Urinary bladder (tissue), 3 donors: ENCODE measurements at regions not wholly inside any gene's neighbourhood (a gene's known extent, or its start where the extent isn't known, plus 50 kb on each side); places are given as distances from the start of the nearest gene placed in this dataset.

Experiments used
- DNase-seq: peaks from one replicate; pipeline ENCODE4 v3.0.0-alpha.2; 2015; ENCODE audit errors: extremely low spot score
- H3K27ac ChIP-seq: one replicate; pipeline ENCODE4 v1.5.1; 2013; ENCODE audit warnings: low read depth, mild to moderate bottlenecking, moderate library complexity
- H3K36me3 ChIP-seq: one replicate; pipeline ENCODE4 v1.6.1; 2013; ENCODE audit warnings: mild to moderate bottlenecking, moderate library complexity; ENCODE audit not compliant: insufficient read depth
- H3K4me1 ChIP-seq: one replicate; pipeline ENCODE4 v1.6.1; 2013; ENCODE audit warnings: mild to moderate bottlenecking, moderate library complexity; ENCODE audit not compliant: insufficient read depth
- H3K4me3 ChIP-seq: one replicate; pipeline ENCODE4 v1.5.1; 2013; ENCODE audit warnings: low read depth, low read length
- WGBS: extraction: QIAGEN DNeasy Blood & Tissue Kit; methylation state at CpG from one replicate; pipeline ENCODE4 v1.1.7; 2013; 5-methylcytosine and 5-hydroxymethylcytosine counted together
- donor health status: healthy with polysubstance abuse.
- donor health status: healthy.

DNA sequence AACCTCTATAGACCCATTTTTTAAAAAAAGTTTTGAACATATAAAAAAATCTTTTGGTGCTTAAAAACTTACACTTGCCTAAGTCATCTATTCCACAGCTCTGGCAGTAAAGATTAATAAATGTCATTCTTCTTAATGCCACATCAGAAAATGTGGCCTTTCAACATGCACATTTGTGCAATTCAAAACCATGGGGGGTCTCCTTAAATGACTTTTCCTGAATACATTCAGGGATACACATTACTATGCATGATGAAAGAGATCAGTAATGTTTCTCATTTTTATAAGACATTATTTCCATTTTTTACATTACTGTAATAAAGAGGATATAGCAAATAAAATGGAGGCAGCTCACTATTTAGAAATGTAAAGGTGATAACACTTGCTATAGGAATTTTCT lies 142.3 kb downstream of the RBM43 start:
- H3K36me3 ChIP-seq: no peaks in the 10 kb centered on the region

DNA sequence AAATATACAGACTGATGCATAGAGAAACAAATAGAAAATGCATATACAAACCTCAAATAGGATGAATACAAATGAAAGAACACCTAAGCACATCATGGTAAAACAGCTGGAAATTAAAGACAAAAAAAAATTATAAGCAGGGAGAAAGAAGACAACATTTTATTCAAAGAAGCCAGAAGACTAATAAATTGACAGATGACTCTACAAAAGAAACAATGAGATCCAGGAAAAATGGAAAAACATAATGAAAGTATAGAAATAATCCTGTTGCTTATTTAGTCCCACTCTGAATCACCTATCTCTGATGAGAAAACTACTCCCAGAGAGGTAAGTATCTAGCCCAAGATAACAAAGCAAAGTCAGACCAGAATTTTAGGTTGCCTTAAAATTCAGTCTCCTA lies 143.4 kb downstream of the RBM43 start:
- Histone ChIP-seq H3K27ac (no peak overlapping the region), H3K4me3 (no peak overlapping the region), H3K4me1 (no peaks in the 10 kb centered on the region), H3K36me3 (no peaks in the 10 kb centered on the region)
- DNase-seq: no peak

More for the DNA sequence above, 142.3 kb downstream of the RBM43 start:
- H3K27ac ChIP-seq: no peak overlapping the region
- H3K4me1 ChIP-seq: no peaks in the 10 kb centered on the region
- DNase-seq: no peak
- H3K4me3 ChIP-seq: no peak overlapping the region

DNA sequence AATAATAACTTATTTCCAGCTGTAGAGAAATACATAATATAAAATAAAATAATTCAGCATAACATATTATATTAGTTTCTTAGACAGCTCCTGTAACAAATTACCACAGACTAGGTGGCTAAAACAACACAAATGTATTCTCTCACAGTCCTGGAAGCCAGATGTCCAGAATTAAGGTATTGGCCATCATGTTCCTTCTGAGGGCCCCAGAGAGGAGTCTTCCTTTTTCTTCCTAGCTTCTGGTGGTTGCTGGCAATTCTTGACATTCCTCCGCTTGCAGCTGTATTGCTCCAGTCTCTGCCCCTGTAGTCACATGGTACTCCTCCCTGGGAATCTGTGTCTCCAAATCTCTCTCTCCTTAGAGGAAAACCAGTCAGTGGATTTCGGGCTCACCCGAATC lies 146.8 kb downstream of the RBM43 start:
- no peak for DNase-seq
- no peaks in the 10 kb centered on the region for H3K4me1 ChIP-seq
- H3K36me3 ChIP-seq: no peaks in the 10 kb centered on the region
- 92% methylated on average over 3 of the region's 3 CpGs for WGBS
- H3K4me3 ChIP-seq: no peak overlapping the region
- H3K27ac ChIP-seq: no peak overlapping the region

DNA sequence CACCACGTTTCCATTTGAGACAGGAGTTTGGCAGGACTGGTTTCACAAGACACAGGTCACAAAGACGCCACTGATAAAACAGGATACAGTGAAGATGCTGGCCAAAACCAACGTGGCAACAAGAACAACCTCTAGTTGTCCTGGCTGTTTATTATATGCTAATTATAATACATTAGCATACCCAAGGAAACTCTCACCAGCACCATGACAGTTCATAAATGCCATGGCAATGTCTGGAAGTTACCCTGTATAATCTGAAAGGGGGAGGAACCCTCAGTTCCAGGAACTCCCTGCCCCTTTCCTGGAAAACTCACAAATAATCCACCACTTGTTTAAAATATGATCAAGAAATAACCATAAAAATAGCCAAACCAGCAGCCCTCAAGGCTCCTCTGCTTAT lies 148.3 kb downstream of the RBM43 start:
- 59% methylated on average over 3 of the region's 3 CpGs for WGBS
- H3K27ac ChIP-seq: no peak overlapping the region
- H3K36me3 ChIP-seq: no peaks in the 10 kb centered on the region
- DNase-seq: no peak
- no peaks in the 10 kb centered on the region for H3K4me1 ChIP-seq
- no peak overlapping the region for H3K4me3 ChIP-seq

DNA sequence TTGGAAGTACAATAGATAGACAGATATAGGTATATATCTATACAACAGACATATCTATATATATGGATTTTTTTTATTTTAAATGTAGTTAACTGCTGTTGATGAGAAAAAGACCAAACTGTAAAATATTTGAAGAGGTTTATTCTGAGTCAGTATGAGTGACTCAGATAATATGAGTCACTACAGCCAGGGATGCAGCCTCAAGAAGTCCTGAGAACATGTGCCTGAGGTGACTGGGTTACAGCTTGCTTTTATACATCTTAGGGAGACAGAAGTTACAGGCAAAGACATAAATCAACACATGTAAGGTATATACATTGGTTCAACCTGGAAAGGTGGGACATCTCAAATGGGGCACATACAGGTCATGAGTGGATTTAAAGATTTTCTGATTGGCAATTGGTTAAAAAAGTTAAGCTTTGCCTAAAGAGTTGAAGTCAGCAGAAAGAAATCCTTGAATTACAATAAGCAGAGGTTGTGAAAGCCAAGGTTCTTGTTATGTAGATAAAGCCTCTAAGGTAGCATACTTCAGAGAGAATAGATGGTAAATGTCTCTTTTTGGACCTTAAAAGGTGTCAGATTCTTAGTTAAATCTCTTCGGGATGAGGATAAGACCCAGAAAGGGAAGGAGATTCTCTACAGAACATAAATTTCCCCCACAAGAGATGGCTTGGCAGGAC lies 149.9 kb downstream of the RBM43 start:
- Histone ChIP-seq H3K27ac (no peak overlapping the region), H3K4me1 (no peaks in the 10 kb centered on the region), H3K4me3 (no peak overlapping the region), H3K36me3 (no peaks in the 10 kb centered on the region)
- no peak for DNase-seq
- WGBS: 49% methylated on average over 1 of the region's 1 CpG

DNA sequence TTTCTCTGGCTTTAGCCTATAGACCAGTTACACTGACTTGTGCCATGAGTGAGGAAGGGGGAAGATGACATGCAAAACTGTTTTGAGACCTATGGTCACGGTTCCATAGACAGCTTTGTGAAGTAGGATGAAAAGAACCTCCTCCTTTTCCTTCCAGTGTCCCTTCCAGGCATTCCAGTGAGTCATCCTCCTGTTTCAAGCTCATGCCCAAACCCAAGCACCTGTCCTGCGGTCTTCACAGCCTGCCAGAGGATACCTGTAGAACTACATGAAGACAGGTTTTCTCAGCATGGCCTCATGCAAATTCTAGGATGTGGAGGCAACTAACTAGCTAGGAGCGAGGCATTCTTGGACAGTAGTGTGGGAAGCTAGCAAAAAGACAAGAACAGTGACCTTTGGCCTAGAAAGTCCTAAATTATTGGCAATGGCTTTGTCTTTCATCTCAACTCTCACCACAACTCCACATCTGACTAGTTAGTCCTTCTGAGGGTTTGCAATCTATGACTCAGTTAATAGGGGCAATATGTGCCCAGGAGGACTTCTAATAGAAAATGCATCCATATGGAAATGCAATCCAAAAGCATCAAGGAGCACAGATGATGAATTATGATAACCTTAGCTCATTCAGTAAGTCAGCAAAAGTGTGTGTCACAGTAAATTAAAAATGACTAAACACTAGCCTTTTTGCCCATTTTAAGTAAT lies 154.7 kb downstream of the RBM43 start:
- no peak overlapping the region for H3K4me3 ChIP-seq
- no peak for DNase-seq
- H3K36me3 ChIP-seq: no peaks in the 10 kb centered on the region
- H3K4me1 ChIP-seq: no peaks in the 10 kb centered on the region
- no peak overlapping the region for H3K27ac ChIP-seq
- whole genome bisulfite sequencing: 91% methylated on average over 3 of the region's 3 CpGs

DNA sequence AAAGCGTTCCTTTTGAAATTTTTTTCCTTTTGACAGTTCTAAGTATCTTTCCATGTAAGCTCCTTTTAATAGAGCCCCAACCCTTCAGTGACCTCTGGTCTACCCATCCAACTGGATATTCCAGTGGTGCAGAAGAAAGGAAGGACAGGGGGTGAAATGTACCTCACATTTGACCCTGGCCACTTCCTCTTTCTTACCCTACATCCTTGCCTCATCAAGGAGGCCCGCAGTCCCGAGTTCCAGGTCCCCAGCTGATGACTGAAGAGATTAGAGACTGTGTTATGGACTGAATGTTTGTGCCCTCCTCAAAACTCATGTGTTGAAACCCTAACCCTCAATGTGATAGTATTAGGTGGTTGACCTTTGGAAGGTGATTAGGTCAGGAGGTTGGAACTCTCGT lies 158.1 kb downstream of the RBM43 start:
- DNase-seq: no peak
- WGBS: 93% methylated on average over 4 of the region's 4 CpGs

DNA sequence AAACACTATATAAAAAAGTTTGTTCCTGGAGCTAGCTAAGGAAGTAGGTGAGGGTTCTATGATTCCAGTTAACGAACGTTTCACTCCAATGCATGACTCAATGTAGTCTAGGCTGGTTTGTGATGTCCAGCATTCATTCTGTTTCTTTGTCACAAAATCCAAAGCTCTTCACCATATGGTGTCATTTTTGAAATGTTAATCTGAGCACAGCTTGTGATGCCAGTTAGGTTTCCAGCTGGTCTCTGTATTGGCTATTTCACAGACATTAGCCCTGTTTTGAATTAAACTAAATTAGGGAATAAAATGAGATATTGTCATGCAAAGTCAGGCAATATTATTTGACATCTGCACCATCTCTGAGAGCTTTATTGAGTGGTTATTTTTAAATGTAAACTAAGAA lies 159.4 kb downstream of the RBM43 start:
- H3K4me1 ChIP-seq: no peaks in the 10 kb centered on the region
- H3K36me3 ChIP-seq: no peaks in the 10 kb centered on the region
- no peak overlapping the region for H3K27ac ChIP-seq
- DNase-seq: no peak
- H3K4me3 ChIP-seq: no peak overlapping the region
- 42% methylated on average over 2 of the region's 2 CpGs for WGBS

More for the DNA sequence above, 158.1 kb downstream of the RBM43 start:
- H3K4me1 ChIP-seq: no peaks in the 10 kb centered on the region
- H3K36me3 ChIP-seq: no peaks in the 10 kb centered on the region
- no peak overlapping the region for H3K4me3 ChIP-seq
- no peak overlapping the region for H3K27ac ChIP-seq

DNA sequence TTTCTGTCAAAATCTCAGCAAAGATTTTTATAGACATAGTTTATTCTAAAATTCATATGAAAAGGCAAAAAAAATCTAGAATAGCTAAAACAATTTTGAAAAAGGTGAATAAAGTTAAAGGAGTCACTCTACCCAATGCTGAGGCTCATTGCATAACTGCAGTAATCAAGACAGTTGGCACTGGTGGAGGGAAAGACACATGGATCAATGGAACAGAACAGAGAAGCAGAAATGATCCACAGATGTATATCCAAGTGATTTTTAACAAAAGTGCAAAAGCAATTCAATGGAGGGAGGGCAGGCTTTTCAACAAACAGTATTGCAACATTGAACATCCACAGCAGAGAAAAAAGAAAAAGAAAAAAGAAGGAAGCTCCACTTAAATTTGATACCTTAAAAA lies 162.8 kb downstream of the RBM43 start:
- DNase-seq: no peak
- no peaks in the 10 kb centered on the region for H3K4me1 ChIP-seq
- no peaks in the 10 kb centered on the region for H3K36me3 ChIP-seq
- no peak overlapping the region for H3K27ac ChIP-seq
- no peak overlapping the region for H3K4me3 ChIP-seq

DNA sequence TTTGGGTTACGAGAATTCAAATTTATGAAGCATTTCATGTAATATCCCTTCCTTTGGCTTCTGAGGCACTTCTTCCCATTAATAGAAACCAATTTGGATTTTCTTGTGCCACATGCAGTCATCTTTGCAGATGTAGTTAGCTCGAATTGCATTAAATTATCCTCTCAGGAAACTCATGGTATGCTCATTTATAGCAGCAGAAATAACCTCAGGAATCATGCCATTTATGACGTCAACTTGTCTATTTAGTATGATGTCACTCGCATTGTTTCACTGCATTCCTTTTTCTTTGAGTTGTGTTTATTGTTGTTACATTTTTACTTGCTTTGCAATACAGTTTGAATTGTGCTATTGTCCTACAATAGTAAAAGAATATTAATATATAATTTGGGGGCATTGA lies 163.8 kb downstream of the RBM43 start:
- Histone ChIP-seq H3K27ac (no peak overlapping the region), H3K4me1 (no peaks in the 10 kb centered on the region), H3K4me3 (no peak overlapping the region), H3K36me3 (no peaks in the 10 kb centered on the region)
- no peak for DNase-seq
- 69% methylated on average over 4 of the region's 4 CpGs for WGBS

DNA sequence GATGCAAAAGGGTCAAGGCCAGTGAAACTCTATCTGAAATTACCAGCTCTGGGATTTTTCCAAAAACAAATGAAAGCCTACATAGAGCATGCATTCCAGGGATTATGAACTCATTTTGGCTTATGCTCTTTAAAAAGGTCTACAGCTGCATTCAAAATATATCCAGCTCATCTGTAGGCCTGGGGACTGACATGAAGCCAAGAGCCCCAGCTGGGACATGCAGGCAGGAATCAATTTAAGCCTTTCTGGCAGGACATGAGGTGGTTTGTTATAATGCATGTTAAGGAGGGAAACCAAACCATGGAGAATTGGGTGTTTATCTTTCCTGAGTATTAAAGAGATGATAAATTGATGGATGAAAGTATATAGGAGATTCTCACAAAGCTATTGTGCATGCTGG lies 164.5 kb downstream of the RBM43 start:
- Histone ChIP-seq H3K36me3 (no peaks in the 10 kb centered on the region), H3K4me3 (no peak overlapping the region), H3K27ac (no peak overlapping the region), H3K4me1 (no peaks in the 10 kb centered on the region)
- DNase-seq: no peak

DNA sequence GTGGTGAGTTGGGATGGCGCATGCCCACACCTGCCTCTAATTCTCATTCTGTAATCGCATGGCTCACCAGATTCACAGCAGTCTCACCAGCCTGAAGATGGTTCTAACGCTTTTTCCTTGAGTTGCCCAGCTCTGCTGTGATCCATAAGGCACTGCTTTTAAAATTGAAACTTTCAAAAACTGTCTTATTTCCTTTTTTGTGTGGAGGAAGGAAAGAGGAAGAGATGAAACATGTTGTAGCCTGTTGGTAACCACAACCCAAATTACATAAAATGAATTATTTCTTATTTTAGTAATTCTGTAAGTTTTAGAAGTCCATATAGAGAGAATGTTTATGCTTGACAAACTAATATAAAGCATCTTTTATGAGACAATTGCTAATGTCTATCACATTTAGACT lies 165.4 kb downstream of the RBM43 start:
- H3K36me3 ChIP-seq: no peaks in the 10 kb centered on the region
- no peak for DNase-seq
- 90% methylated on average over 3 of the region's 3 CpGs for WGBS
- H3K4me3 ChIP-seq: no peak overlapping the region
- no peaks in the 10 kb centered on the region for H3K4me1 ChIP-seq
- no peak overlapping the region for H3K27ac ChIP-seq

DNA sequence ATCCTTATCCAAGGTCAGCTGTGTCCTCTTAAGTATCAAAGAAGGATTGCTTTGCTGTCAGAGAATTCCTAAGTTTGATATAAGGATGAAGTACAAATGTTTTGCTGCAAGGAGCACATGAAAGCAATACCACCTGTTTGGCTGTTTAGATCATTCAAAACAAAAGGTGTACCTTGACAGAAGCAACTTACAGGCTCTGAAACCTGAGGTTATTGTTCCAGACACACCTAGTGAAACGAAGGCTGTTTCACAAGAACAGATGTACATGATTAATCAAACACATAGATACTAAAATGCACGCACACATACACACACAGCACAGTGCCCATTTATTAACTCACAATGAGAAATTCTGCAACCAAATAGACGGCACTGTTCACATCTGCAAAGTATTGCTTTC lies 166.2 kb downstream of the RBM43 start:
- WGBS: 91% methylated on average over 3 of the region's 3 CpGs
- Histone ChIP-seq H3K27ac (no peak overlapping the region), H3K36me3 (no peaks in the 10 kb centered on the region), H3K4me1 (no peaks in the 10 kb centered on the region), H3K4me3 (no peak overlapping the region)
- DNase-seq: no peak

DNA sequence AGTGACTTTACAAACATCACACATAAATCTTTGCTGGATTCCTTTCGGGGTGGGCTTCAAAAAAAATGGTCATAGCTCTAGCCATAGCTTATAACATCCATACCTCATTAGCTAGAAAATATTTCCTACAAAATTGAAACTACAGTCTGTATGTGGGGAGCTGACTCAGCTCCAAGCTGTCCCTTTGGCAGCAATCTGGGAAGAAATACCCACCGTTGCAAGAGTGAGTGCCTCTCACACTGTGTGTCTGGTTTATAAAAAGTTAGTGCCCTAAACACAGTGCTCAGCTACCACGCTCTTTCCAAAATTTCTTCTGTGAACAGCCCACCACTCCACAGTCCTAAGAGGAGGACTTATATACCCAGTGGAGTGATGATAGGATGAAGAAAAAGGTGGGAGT lies 170.1 kb downstream of the RBM43 start:
- no peak overlapping the region for H3K27ac ChIP-seq
- WGBS: 72% methylated on average over 3 of the region's 3 CpGs

DNA sequence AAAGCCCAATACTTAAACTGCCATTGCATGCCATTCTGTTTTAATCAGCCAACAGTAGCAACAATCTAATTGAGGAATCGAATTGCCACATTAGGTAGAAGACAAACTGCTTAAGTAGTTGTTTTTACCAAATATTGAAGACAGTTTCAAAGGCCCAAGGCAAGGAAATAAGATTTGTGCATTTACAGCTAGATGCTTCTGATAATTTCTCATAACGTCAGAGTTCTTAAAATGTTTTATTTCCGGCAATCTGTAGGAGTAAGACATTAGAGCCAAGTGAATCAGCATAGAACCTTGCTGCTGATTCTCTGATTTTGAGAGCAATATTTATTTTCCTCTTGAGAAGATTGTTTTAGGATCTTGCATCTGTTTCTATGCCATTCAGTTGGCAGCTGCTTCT lies 174.3 kb downstream of the RBM43 start:
- H3K36me3 ChIP-seq: no peaks in the 10 kb centered on the region
- WGBS: 74% methylated on average over 3 of the region's 3 CpGs
- DNase-seq: no peak
- no peak overlapping the region for H3K4me3 ChIP-seq
- no peaks in the 10 kb centered on the region for H3K4me1 ChIP-seq
- no peak overlapping the region for H3K27ac ChIP-seq

More for the DNA sequence above, 170.1 kb downstream of the RBM43 start:
- H3K36me3 ChIP-seq: no peaks in the 10 kb centered on the region
- H3K4me3 ChIP-seq: no peak overlapping the region
- no peaks in the 10 kb centered on the region for H3K4me1 ChIP-seq
- DNase-seq: no peak
